ENCODE measurements at regions not wholly inside any gene's neighbourhood (a gene's known extent, or its start where the extent isn't known, plus 50 kb on each side); places are given as distances from the start of the nearest gene placed in this dataset.

GRCh38 chr4:30314001-30314400 is 406.2 kb upstream of the PCDH7 start:
- ChIA-PET CTCF (no interaction called here), POLR2A (ENCODE audit: low non-redundant PET) (no interaction called here)
- DNase-seq (ENCODE audit: low spot score), result no peak
- no peak for TF ChIP-seq CTCF (conservative IDR thresholded peaks at IDR 0.05; ENCODE audit: low read depth)
- no peak overlapping the region for H3K27ac ChIP-seq

GRCh38 chr4:30330894-30331652 is 389.1 kb upstream of the PCDH7 start:
- no peak for DNase-seq (ENCODE audit: low spot score)
- no peak for TF ChIP-seq CTCF (conservative IDR thresholded peaks at IDR 0.05; ENCODE audit: low read depth)
- ChIA-PET POLR2A (ENCODE audit: low non-redundant PET) (no interaction called here), CTCF (interaction anchor here (0.6 kb wide), 1 partner anchor 1841 kb away, joined by 7 read pairs; no protein-coding TSS in a partner anchor)
- no peak overlapping the region for H3K27ac ChIP-seq

GRCh38 chr4:30341731-30342130 is 378.4 kb upstream of the PCDH7 start:
- no peak overlapping the region for H3K27ac ChIP-seq
- no peak for TF ChIP-seq CTCF (conservative IDR thresholded peaks at IDR 0.05; ENCODE audit: low read depth)
- ChIA-PET CTCF (no interaction called here), POLR2A (ENCODE audit: low non-redundant PET) (no interaction called here)
- no peak for DNase-seq (ENCODE audit: low spot score)

GRCh38 chr4:30350288-30350687 is 369.9 kb upstream of the PCDH7 start:
- ChIA-PET CTCF (no interaction called here), POLR2A (ENCODE audit: low non-redundant PET) (no interaction called here)
- no peak for DNase-seq (ENCODE audit: low spot score)
- no peak for TF ChIP-seq CTCF (conservative IDR thresholded peaks at IDR 0.05; ENCODE audit: low read depth)
- H3K27ac ChIP-seq, result no peak overlapping the region

- ChIA-PET POLR2A (ENCODE audit: low non-redundant PET) (no interaction called here), CTCF (interaction anchor here (0.6 kb wide), 1 partner anchor 267 kb away, joined by 4 read pairs; no protein-coding TSS in a partner anchor)
- no peak overlapping the region for H3K27ac ChIP-seq
- no peak for DNase-seq (ENCODE audit: low spot score)
- no peak for TF ChIP-seq CTCF (conservative IDR thresholded peaks at IDR 0.05; ENCODE audit: low read depth)
Observed at GRCh38 chr4:30354605-30355004, 365.6 kb upstream of the PCDH7 start.

- TF ChIP-seq CTCF (conservative IDR thresholded peaks at IDR 0.05; ENCODE audit: low read depth), result no peak
- no peak overlapping the region for H3K27ac ChIP-seq
- ChIA-PET POLR2A (ENCODE audit: low non-redundant PET) (no interaction called here), CTCF (no interaction called here)
- DNase-seq (ENCODE audit: low spot score), result no peak
Observed at GRCh38 chr4:30362436-30362835, 357.7 kb upstream of the PCDH7 start.

Measured in RWPE1 (cell line).